ENCODE measurements at regions not wholly inside any gene's neighbourhood (a gene's known extent, or its start where the extent isn't known, plus 50 kb on each side); places are given as distances from the start of the nearest gene placed in this dataset.

GRCh38 chr16:74192281-74192797 is 104.3 kb upstream of the PSMD7 start:
- no peak for TF ChIP-seq CTCF (conservative IDR thresholded peaks at IDR 0.05)
- H3K27me3 Mint-ChIP-seq: peaks cover 2% of the 10 kb centered on the region
- no peak overlapping the region for H3K4me3 Mint-ChIP-seq
- no peaks in the 10 kb centered on the region for H3K36me3 Mint-ChIP-seq
- DNase-seq (ENCODE audit: extremely low spot score, unreplicated experiment): no peak
- no peaks in the 10 kb centered on the region for H3K9me3 Mint-ChIP-seq
- H3K27ac Mint-ChIP-seq: no peak overlapping the region
- no peaks in the 10 kb centered on the region for H3K4me1 Mint-ChIP-seq (ENCODE audit: unreplicated experiment)

GRCh38 chr16:74190292-74190691 is 106.3 kb upstream of the PSMD7 start:
- H3K36me3 Mint-ChIP-seq: no peaks in the 10 kb centered on the region
- DNase-seq (ENCODE audit: extremely low spot score, unreplicated experiment): no peak
- H3K9me3 Mint-ChIP-seq: no peaks in the 10 kb centered on the region
- H3K4me1 Mint-ChIP-seq (ENCODE audit: unreplicated experiment): peaks cover 6% of the 10 kb centered on the region
- no peak overlapping the region for H3K4me3 Mint-ChIP-seq
- H3K27me3 Mint-ChIP-seq: peaks cover 2% of the 10 kb centered on the region
- H3K27ac Mint-ChIP-seq: no peak overlapping the region
- TF ChIP-seq CTCF (conservative IDR thresholded peaks at IDR 0.05): no peak

GRCh38 chr16:74188856-74189255 is 107.8 kb upstream of the PSMD7 start:
- Mint-ChIP-seq H3K4me3 (no peak overlapping the region), H3K27ac (no peak overlapping the region), H3K9me3 (peaks cover 1% of the 10 kb centered on the region), H3K27me3 (peaks cover 2% of the 10 kb centered on the region), H3K4me1 (ENCODE audit: unreplicated experiment) (peaks cover 9% of the 10 kb centered on the region), H3K36me3 (no peaks in the 10 kb centered on the region)
- no peak for TF ChIP-seq CTCF (conservative IDR thresholded peaks at IDR 0.05)
- no peak for DNase-seq (ENCODE audit: extremely low spot score, unreplicated experiment)

GRCh38 chr16:74186561-74186971 is 110.0 kb upstream of the PSMD7 start:
- Mint-ChIP-seq H3K4me1 (ENCODE audit: unreplicated experiment) (peaks cover 10% of the 10 kb centered on the region), H3K27ac (peak overlapping the region; percentile 9), H3K27me3 (no peaks in the 10 kb centered on the region), H3K36me3 (no peaks in the 10 kb centered on the region), H3K9me3 (peaks cover 4% of the 10 kb centered on the region), H3K4me3 (no peak overlapping the region)
- TF ChIP-seq CTCF (conservative IDR thresholded peaks at IDR 0.05): no peak
- no peak for DNase-seq (ENCODE audit: extremely low spot score, unreplicated experiment)

GRCh38 chr16:74184839-74185238 is 111.8 kb upstream of the PSMD7 start:
- no peak overlapping the region for H3K4me3 Mint-ChIP-seq
- no peak for DNase-seq (ENCODE audit: extremely low spot score, unreplicated experiment)
- H3K4me1 Mint-ChIP-seq (ENCODE audit: unreplicated experiment): peaks cover 10% of the 10 kb centered on the region

More at GRCh38 chr16:74184839-74185238, 111.8 kb upstream of the PSMD7 start:
- Mint-ChIP-seq H3K27ac (no peak overlapping the region), H3K9me3 (peaks cover 12% of the 10 kb centered on the region), H3K36me3 (no peaks in the 10 kb centered on the region), H3K27me3 (no peaks in the 10 kb centered on the region)
- no peak for TF ChIP-seq CTCF (conservative IDR thresholded peaks at IDR 0.05)
